GM04503 (cell line): ENCODE measurements at regions not wholly inside any gene's neighbourhood (a gene's known extent, or its start where the extent isn't known, plus 50 kb on each side); places are given as distances from the start of the nearest gene placed in this dataset.
"Not testable (repeated sequence)": the region's sequence is repeated elsewhere in the genome, so short reads cannot be mapped to it uniquely, and the experiment has no call there.

Experiments used
- DNase-seq: peaks from one replicate; pipeline ENCODE4 v3.0.0-alpha.2; 2012; ENCODE audit warnings: low read depth

- no peak for DNase-seq
These were observed 942.6 kb upstream of the SPRY2 start for GRCh38 chr13:81283561-81283960.

GRCh38 chr13:81283062-81283461, 942.1 kb upstream of the SPRY2 start:
- no peak for DNase-seq

- no peak for DNase-seq
These were observed 934.8 kb upstream of the SPRY2 start for GRCh38 chr13:81275666-81276258.

GRCh38 chr13:81247711-81248110, 906.8 kb upstream of the SPRY2 start:
- DNase-seq, result no peak

- no peak for DNase-seq
These were observed 905.6 kb upstream of the SPRY2 start for GRCh38 chr13:81246556-81246955.

GRCh38 chr13:81244011-81244410, 903.1 kb upstream of the SPRY2 start:
- DNase-seq, result no peak

- no peak for DNase-seq
These were observed 889.5 kb upstream of the SPRY2 start for GRCh38 chr13:81230386-81230785.

- not testable (repeated sequence) for DNase-seq
These were observed 885.9 kb upstream of the SPRY2 start for GRCh38 chr13:81226830-81227229.

- DNase-seq, result no peak
These were observed 883.4 kb upstream of the SPRY2 start for GRCh38 chr13:81224209-81224833.

- no peak for DNase-seq
These were observed 882.9 kb upstream of the SPRY2 start for GRCh38 chr13:81223778-81224177.

GRCh38 chr13:81211713-81212112, 870.8 kb upstream of the SPRY2 start:
- DNase-seq, result no peak

GRCh38 chr13:81207636-81208035, 866.7 kb upstream of the SPRY2 start:
- no peak for DNase-seq

- DNase-seq, result no peak
These were observed 866.3 kb upstream of the SPRY2 start for GRCh38 chr13:81207231-81207630.

GRCh38 chr13:81203783-81204182, 862.9 kb upstream of the SPRY2 start:
- DNase-seq, result no peak

GRCh38 chr13:81199956-81200355, 859.0 kb upstream of the SPRY2 start:
- no peak for DNase-seq

GRCh38 chr13:81197966-81198365, 857.0 kb upstream of the SPRY2 start:
- no peak for DNase-seq

GRCh38 chr13:81197483-81197882, 856.6 kb upstream of the SPRY2 start:
- no peak for DNase-seq

GRCh38 chr13:81194362-81194761, 853.4 kb upstream of the SPRY2 start:
- no peak for DNase-seq

- DNase-seq, result no peak
These were observed 843.8 kb upstream of the SPRY2 start for GRCh38 chr13:81184556-81185265.

GRCh38 chr13:81172603-81173002, 831.7 kb upstream of the SPRY2 start:
- no peak for DNase-seq

- DNase-seq, result no peak
These were observed 830.2 kb upstream of the SPRY2 start for GRCh38 chr13:81171065-81171647.

GRCh38 chr13:81163823-81164222, 822.9 kb upstream of the SPRY2 start:
- not testable (repeated sequence) for DNase-seq

- DNase-seq, result no peak
These were observed 812.6 kb upstream of the SPRY2 start for GRCh38 chr13:81153478-81153877.
